Nephron (organoid): ENCODE measurements at regions not wholly inside any gene's neighbourhood (a gene's known extent, or its start where the extent isn't known, plus 50 kb on each side); places are given as distances from the start of the nearest gene placed in this dataset.
"Not testable (repeated sequence)": the region's sequence is repeated elsewhere in the genome, so short reads cannot be mapped to it uniquely, and the experiment has no call there.

Experiments
- H3K27ac Mint-ChIP-seq, 3 experiments: 2 replicates each; pipeline ENCODE4 v1.8.0; 2020; ENCODE audit warnings: mixed read lengths in 3 of 3, mild to moderate bottlenecking in 2 of 3, moderate library complexity in 1 of 3
- H3K27me3 Mint-ChIP-seq: 2 replicates; pipeline ENCODE4 v1.8.0; 2021; ENCODE audit warnings: low read depth, mild to moderate bottlenecking, moderate library complexity, mixed read lengths
- H3K36me3 Mint-ChIP-seq: 2 replicates; pipeline ENCODE4 v1.8.0; 2020; ENCODE audit warnings: low read depth, mixed read lengths
- H3K4me1 Mint-ChIP-seq: 2 replicates; pipeline ENCODE4 v1.8.0; 2020; ENCODE audit warnings: mixed read lengths
- H3K4me3 Mint-ChIP-seq, 3 experiments: 2 replicates each; pipeline ENCODE4 v1.8.0; 2020; ENCODE audit warnings: mild to moderate bottlenecking in 3 of 3, mixed read lengths in 3 of 3, moderate library complexity in 2 of 3
- H3K9me3 Mint-ChIP-seq: 2 replicates; pipeline ENCODE4 v1.8.0; 2020; ENCODE audit warnings: mixed read lengths
- CTCF ChIP-seq, 3 experiments: fragments of 200-600 bp; sonication (generic); IDR thresholded peaks; one replicate each; pipeline ENCODE4 v1.5.0; 2021; ENCODE audit warnings: antibody characterized with exemption in 3 of 3; ENCODE audit not compliant: unreplicated experiment in 3 of 3

- Mint-ChIP-seq H3K4me1 (no peaks in the 10 kb centered on the region), H3K9me3 (no peaks in the 10 kb centered on the region), H3K4me3 (no peak overlapping the region), H3K27ac (no peak overlapping the region), H3K27me3 (peaks cover 3% of the 10 kb centered on the region), H3K36me3 (no peaks in the 10 kb centered on the region)
- TF ChIP-seq CTCF (IDR thresholded peaks at IDR 0.05; ENCODE audit: unreplicated experiment in 3 of 3) = peak in 2 of 3 experiments; percentile 17 to 34
Measured at GRCh38 chr7:109479388-109479787, 909.7 kb downstream of the DNAJB9 start.

- H3K4me1 Mint-ChIP-seq, H3K36me3 Mint-ChIP-seq, H3K27ac Mint-ChIP-seq, H3K9me3 Mint-ChIP-seq, H3K4me3 Mint-ChIP-seq, H3K27me3 Mint-ChIP-seq: not testable (repeated sequence)
Measured at GRCh38 chr7:109490607-109491006, 920.9 kb downstream of the DNAJB9 start.

- Mint-ChIP-seq H3K27ac (no peak overlapping the region), H3K9me3 (peaks cover 13% of the 10 kb centered on the region), H3K27me3 (no peaks in the 10 kb centered on the region), H3K4me1 (no peaks in the 10 kb centered on the region), H3K36me3 (no peaks in the 10 kb centered on the region), H3K4me3 (no peak overlapping the region)
- TF ChIP-seq CTCF (IDR thresholded peaks at IDR 0.05; ENCODE audit: unreplicated experiment in 3 of 3) = no peak
Measured at GRCh38 chr7:109497053-109497452, 927.4 kb downstream of the DNAJB9 start.

DNA sequence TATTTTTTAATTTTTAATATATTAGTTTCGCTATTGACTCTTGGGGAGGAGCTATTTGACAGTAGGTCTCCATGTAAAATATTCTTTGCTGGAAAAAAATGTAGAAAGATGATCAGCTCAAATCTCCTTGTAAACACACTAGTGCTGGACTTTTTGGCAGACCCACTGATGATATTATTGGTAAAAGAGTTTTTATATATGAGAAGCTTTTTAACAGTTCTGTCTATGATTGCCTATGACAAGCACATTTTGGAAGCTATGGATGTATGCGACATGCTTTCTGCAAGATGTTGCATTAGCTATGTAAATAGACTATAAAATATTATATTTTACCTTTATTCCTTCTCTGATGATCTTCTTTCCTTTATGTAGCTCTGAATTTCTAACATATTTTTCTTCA lies 928.5 kb downstream of the DNAJB9 start:
- Mint-ChIP-seq H3K27ac (no peak overlapping the region), H3K27me3 (no peaks in the 10 kb centered on the region), H3K9me3 (peaks cover 13% of the 10 kb centered on the region), H3K4me3 (no peak overlapping the region), H3K4me1 (no peaks in the 10 kb centered on the region), H3K36me3 (no peaks in the 10 kb centered on the region)
- no peak for TF ChIP-seq CTCF (IDR thresholded peaks at IDR 0.05; ENCODE audit: unreplicated experiment in 3 of 3)

DNA sequence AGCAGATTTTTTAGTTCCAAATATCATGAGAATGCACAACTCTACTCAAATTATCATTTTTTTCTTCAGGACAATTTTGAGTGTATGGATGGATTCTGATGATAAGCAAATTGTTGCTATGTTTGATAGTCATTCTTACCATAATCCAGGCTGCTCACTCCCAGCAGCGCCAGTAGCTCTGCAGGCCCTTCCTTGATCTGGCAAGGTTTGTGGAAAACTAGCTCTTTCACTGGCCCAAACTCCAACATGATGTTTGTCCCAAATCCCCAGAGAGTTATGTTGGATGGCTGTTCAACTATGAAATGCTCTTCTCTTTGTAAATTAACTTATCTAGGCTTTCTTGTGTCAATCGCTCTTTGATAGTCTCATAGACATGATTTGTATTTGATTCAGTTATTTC lies 933.7 kb downstream of the DNAJB9 start:
- no peaks in the 10 kb centered on the region for H3K4me1 Mint-ChIP-seq
- H3K4me3 Mint-ChIP-seq = no peak overlapping the region
- no peak overlapping the region for H3K27ac Mint-ChIP-seq
- H3K27me3 Mint-ChIP-seq = no peaks in the 10 kb centered on the region
- TF ChIP-seq CTCF (IDR thresholded peaks at IDR 0.05; ENCODE audit: unreplicated experiment in 3 of 3) = no peak
- no peaks in the 10 kb centered on the region for H3K36me3 Mint-ChIP-seq
- peaks cover 13% of the 10 kb centered on the region for H3K9me3 Mint-ChIP-seq

DNA sequence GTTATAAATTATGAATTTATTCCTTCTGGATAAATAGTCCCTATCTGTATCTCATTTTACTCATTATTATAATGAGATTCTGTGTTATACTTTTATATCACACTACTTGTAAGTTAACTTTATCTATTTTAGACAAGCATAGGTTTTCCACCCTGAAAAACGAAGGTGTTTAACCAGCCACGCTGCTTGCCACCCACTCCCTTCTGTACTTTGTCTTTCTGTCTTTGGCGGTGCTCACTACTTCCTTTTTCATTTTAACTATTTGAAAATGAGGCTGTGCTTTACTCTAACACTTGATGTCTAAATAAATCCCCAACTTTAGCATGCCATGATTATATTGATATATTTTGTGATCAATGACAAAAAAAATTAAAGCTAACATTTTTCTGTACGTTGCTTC lies 952.9 kb downstream of the DNAJB9 start:
- Mint-ChIP-seq H3K27me3 (no peaks in the 10 kb centered on the region), H3K27ac (no peak overlapping the region), H3K4me1 (no peaks in the 10 kb centered on the region), H3K36me3 (no peaks in the 10 kb centered on the region), H3K4me3 (no peak overlapping the region), H3K9me3 (no peaks in the 10 kb centered on the region)
- TF ChIP-seq CTCF (IDR thresholded peaks at IDR 0.05; ENCODE audit: unreplicated experiment in 3 of 3) = no peak
